Ishikawa (cell line): ENCODE measurements at regions not wholly inside any gene's neighbourhood (a gene's known extent, or its start where the extent isn't known, plus 50 kb on each side); places are given as distances from the start of the nearest gene placed in this dataset.

Source experiments
- CEBPB ChIP-seq: IDR thresholded peaks from 2 replicates; pipeline ENCODE4 v1.6.1; 2012
- EGR1 ChIP-seq: IDR thresholded peaks from 2 replicates; pipeline ENCODE4 v1.6.1; 2012
- EP300 ChIP-seq: IDR thresholded peaks from 2 replicates; pipeline ENCODE4 v1.6.1; 2012; ENCODE audit warnings: borderline replicate concordance
- FOXM1 ChIP-seq: IDR thresholded peaks from 2 replicates; pipeline ENCODE4 v1.6.1; 2012; ENCODE audit warnings: low read depth, borderline replicate concordance
- MAX ChIP-seq: IDR thresholded peaks from 2 replicates; pipeline ENCODE4 v1.6.1; 2012
- NFIC ChIP-seq: IDR thresholded peaks from 2 replicates; pipeline ENCODE4 v1.6.1; 2012
- REST ChIP-seq: IDR thresholded peaks from 2 replicates; pipeline ENCODE4 v1.6.1; 2012; ENCODE audit warnings: low read depth, mild to moderate bottlenecking
- TAF1 ChIP-seq: IDR thresholded peaks from 2 replicates; pipeline ENCODE4 v1.6.1; 2012; ENCODE audit warnings: low read depth, mild to moderate bottlenecking
- TCF12 ChIP-seq: IDR thresholded peaks from 2 replicates; pipeline ENCODE4 v1.6.1; 2012; ENCODE audit warnings: low read depth

- TF ChIP-seq MAX, result no peak
- TF ChIP-seq EP300, result no peak
- no peak for TF ChIP-seq CEBPB
- no peak for TF ChIP-seq REST
- no peak for TF ChIP-seq TAF1
- no peak for TF ChIP-seq TCF12
- no peak for TF ChIP-seq EGR1
- TF ChIP-seq FOXM1, result no peak
- TF ChIP-seq NFIC, result no peak
These were observed 126.2 kb downstream of the HNRNPD start for GRCh38 chr4:82247629-82248028.
